GM23248 (cell line): ENCODE measurements at regions not wholly inside any gene's neighbourhood (a gene's known extent, or its start where the extent isn't known, plus 50 kb on each side); places are given as distances from the start of the nearest gene placed in this dataset.

Experiments used
- DNase-seq: peaks from one replicate; pipeline ENCODE4 v3.0.0-alpha.2; 2015
- H2AFZ ChIP-seq: fragments of 200-600 bp; sonication (generic); 2 replicates; pipeline ENCODE4 v1.6.1; 2016; ENCODE audit warnings: antibody characterized with exemption
- H3F3A ChIP-seq: fragments of 200-600 bp; sonication (generic); 2 replicates; pipeline ENCODE4 v1.6.1; 2016; ENCODE audit warnings: mild to moderate bottlenecking, antibody characterized with exemption, mixed run types; ENCODE audit not compliant: insufficient read depth
- H3K27ac ChIP-seq: fragments of 200-600 bp; sonication (generic); 2 replicates; pipeline ENCODE4 v1.5.1; 2016; ENCODE audit warnings: mild to moderate bottlenecking
- H3K27me3 ChIP-seq: fragments of 200-600 bp; sonication (generic); replicated peaks from 2 replicates; pipeline ENCODE4 v1.6.1; 2016; ENCODE audit warnings: mild to moderate bottlenecking; ENCODE audit not compliant: insufficient read depth
- H3K36me3 ChIP-seq: fragments of 200-600 bp; sonication (generic); 2 replicates; pipeline ENCODE4 v1.6.1; 2016; ENCODE audit warnings: low read depth, mild to moderate bottlenecking
- H3K4me1 ChIP-seq: fragments of 200-600 bp; sonication (generic); 2 replicates; pipeline ENCODE4 v1.6.1; 2016; ENCODE audit warnings: mild to moderate bottlenecking; ENCODE audit not compliant: insufficient read depth
- H3K4me2 ChIP-seq: fragments of 200-600 bp; sonication (generic); one replicate; pipeline ENCODE4 v1.6.1; 2016; ENCODE audit warnings: mild to moderate bottlenecking; ENCODE audit not compliant: unreplicated experiment
- H3K4me3 ChIP-seq: fragments of 200-600 bp; sonication (generic); 2 replicates; pipeline ENCODE4 v1.5.1; 2016; ENCODE audit warnings: mild to moderate bottlenecking
- H3K79me2 ChIP-seq: fragments of 200-600 bp; sonication (generic); 2 replicates; pipeline ENCODE4 v1.6.1; 2016; ENCODE audit warnings: mild to moderate bottlenecking; ENCODE audit not compliant: insufficient read depth
- H3K9ac ChIP-seq: fragments of 200-600 bp; sonication (generic); 2 replicates; pipeline ENCODE4 v1.6.1; 2016; ENCODE audit warnings: mild to moderate bottlenecking
- H3K9me2 ChIP-seq: fragments of 200-600 bp; sonication (generic); 2 replicates; pipeline ENCODE4 v1.6.1; 2016; ENCODE audit warnings: mixed run types, mild to moderate bottlenecking, moderate library complexity; ENCODE audit not compliant: insufficient read depth
- H3K9me3 ChIP-seq: fragments of 200-600 bp; sonication (generic); one replicate; pipeline ENCODE4 v1.6.1; 2017; ENCODE audit warnings: low read depth
- H4K20me1 ChIP-seq: fragments of 200-600 bp; sonication (generic); 2 replicates; pipeline ENCODE4 v1.6.0; 2016; ENCODE audit not compliant: insufficient read depth
- EZH2 ChIP-seq: fragments of 200-600 bp; sonication (generic); IDR thresholded peaks from 2 replicates; pipeline ENCODE4 v1.6.1; 2018; ENCODE audit warnings: antibody characterized with exemption, mild to moderate bottlenecking; ENCODE audit not compliant: insufficient read depth, poor library complexity, severe bottlenecking
- EZH2phosphoT487 ChIP-seq: fragments of 200-600 bp; sonication (generic); IDR thresholded peaks from 2 replicates; pipeline ENCODE4 v1.6.1; 2018; ENCODE audit warnings: antibody characterized with exemption, moderate library complexity, mild to moderate bottlenecking, low read depth; ENCODE audit not compliant: insufficient read depth
- WGBS, 2 experiments: methylation state at CpG; one replicate each; pipeline ENCODE4 v1.1.6; 2015 to 2017; ENCODE audit warnings: low lambda C conversion rate in 2 of 2, low coverage in 1 of 2; ENCODE audit errors: missing lambda C conversion rate in 2 of 2; 5-methylcytosine and 5-hydroxymethylcytosine counted together
- in situ Hi-C: fragments of 300-500 bp; cut with MboI; formaldehyde crosslinking; loops from 2 replicates; pipeline ENCODE4 v1.15.0; 2020

GRCh38 chr12:82124711-82125380 lies 233.3 kb downstream of the CCDC59 start:
- WGBS, 2 experiments = 0 to 2% methylated on average over 2 of the region's 2 CpGs
- Histone ChIP-seq H3K9ac (no peak overlapping the region), H3K4me1 (no peaks in the 10 kb centered on the region), H3F3A (no peaks in the 10 kb centered on the region), H3K4me2 (no peak overlapping the region), H3K4me3 (no peak overlapping the region), H3K9me2 (no peaks in the 10 kb centered on the region), H3K79me2 (no peaks in the 10 kb centered on the region), H3K9me3 (no peaks in the 10 kb centered on the region), H3K27me3 (no peaks in the 10 kb centered on the region), H4K20me1 (no peaks in the 10 kb centered on the region), H3K36me3 (no peaks in the 10 kb centered on the region), H2AFZ (no peak overlapping the region), H3K27ac (no peak overlapping the region)
- TF ChIP-seq EZH2phosphoT487 (no peak), EZH2 (no peak)
- DNase-seq = peak; percentile 42
- in situ Hi-C loops = no loop called here

- no peak for TF ChIP-seq EZH2
- no peak for TF ChIP-seq EZH2phosphoT487
- Histone ChIP-seq H3K27ac (no peak overlapping the region), H2AFZ (no peak overlapping the region), H3K9me2 (no peaks in the 10 kb centered on the region), H3K9me3 (no peaks in the 10 kb centered on the region), H4K20me1 (no peaks in the 10 kb centered on the region), H3K36me3 (no peaks in the 10 kb centered on the region), H3K4me2 (no peak overlapping the region), H3F3A (no peaks in the 10 kb centered on the region), H3K9ac (no peak overlapping the region), H3K79me2 (no peaks in the 10 kb centered on the region), H3K4me3 (no peak overlapping the region), H3K27me3 (no peaks in the 10 kb centered on the region), H3K4me1 (no peaks in the 10 kb centered on the region)
- no peak for DNase-seq
- in situ Hi-C loops = no loop called here
These were observed 236.6 kb downstream of the CCDC59 start for GRCh38 chr12:82121545-82121944.

- Histone ChIP-seq H3K4me2 (no peak overlapping the region), H3K27ac (no peak overlapping the region), H3F3A (no peaks in the 10 kb centered on the region), H4K20me1 (no peaks in the 10 kb centered on the region), H3K4me1 (no peaks in the 10 kb centered on the region), H3K36me3 (no peaks in the 10 kb centered on the region), H3K4me3 (no peak overlapping the region), H3K9ac (no peak overlapping the region), H3K27me3 (no peaks in the 10 kb centered on the region), H3K9me2 (no peaks in the 10 kb centered on the region), H2AFZ (no peak overlapping the region), H3K9me3 (no peaks in the 10 kb centered on the region), H3K79me2 (no peaks in the 10 kb centered on the region)
- TF ChIP-seq EZH2phosphoT487 (no peak), EZH2 (no peak)
- in situ Hi-C loops = no loop called here
- DNase-seq = no peak
- 71 to 90% methylated on average over 3 of the region's 4 CpGs for WGBS, 2 experiments
These were observed 237.3 kb downstream of the CCDC59 start for GRCh38 chr12:82120901-82121300.

GRCh38 chr12:82109243-82109642 lies 248.9 kb downstream of the CCDC59 start:
- DNase-seq = no peak
- Histone ChIP-seq H3K4me3 (no peak overlapping the region), H3K27ac (no peak overlapping the region), H4K20me1 (no peaks in the 10 kb centered on the region), H3F3A (no peaks in the 10 kb centered on the region), H3K4me1 (no peaks in the 10 kb centered on the region), H3K36me3 (no peaks in the 10 kb centered on the region), H3K9me2 (no peaks in the 10 kb centered on the region), H3K4me2 (no peak overlapping the region), H2AFZ (no peak overlapping the region), H3K27me3 (no peaks in the 10 kb centered on the region), H3K9me3 (no peaks in the 10 kb centered on the region), H3K9ac (no peak overlapping the region), H3K79me2 (no peaks in the 10 kb centered on the region)
- in situ Hi-C loops = no loop called here
- WGBS, 2 experiments = 0 to 7% methylated on average over 1 of the region's 1 CpG
- TF ChIP-seq EZH2 = no peak
- TF ChIP-seq EZH2phosphoT487 = no peak

DNA sequence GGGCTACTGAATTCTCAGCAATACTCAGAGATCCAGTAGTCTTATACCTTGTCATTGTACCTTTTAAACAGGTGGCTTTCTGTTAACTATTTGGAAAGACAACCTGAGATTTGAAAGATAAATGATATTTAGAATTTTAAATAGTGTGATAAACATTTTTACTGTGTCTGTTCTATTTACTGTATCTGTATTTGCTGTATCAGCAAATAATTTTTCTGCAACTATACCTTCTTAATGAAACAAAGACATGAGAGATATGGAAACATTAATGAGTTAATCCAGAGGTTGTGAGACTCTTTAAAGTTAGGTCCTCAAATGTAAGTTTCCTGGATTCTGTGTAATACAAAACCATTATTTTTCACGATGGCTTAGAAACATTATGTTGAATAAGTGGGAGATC lies 249.6 kb downstream of the CCDC59 start:
- no peak overlapping the region for H3K27ac ChIP-seq
- no peaks in the 10 kb centered on the region for H3K36me3 ChIP-seq
- TF ChIP-seq EZH2 = no peak
- 25 to 29% methylated on average over 1 of the region's 1 CpG for WGBS, 2 experiments
- no peaks in the 10 kb centered on the region for H3K9me3 ChIP-seq
- DNase-seq = no peak
- no peaks in the 10 kb centered on the region for H3K4me1 ChIP-seq
- in situ Hi-C loops = no loop called here
- H3K27me3 ChIP-seq = no peaks in the 10 kb centered on the region
- H3F3A ChIP-seq = no peaks in the 10 kb centered on the region
- H3K9me2 ChIP-seq = no peaks in the 10 kb centered on the region
- H3K4me2 ChIP-seq = no peak overlapping the region
- H3K9ac ChIP-seq = no peak overlapping the region
- no peak overlapping the region for H3K4me3 ChIP-seq
- H4K20me1 ChIP-seq = no peaks in the 10 kb centered on the region
- H3K79me2 ChIP-seq = no peaks in the 10 kb centered on the region
- H2AFZ ChIP-seq = no peak overlapping the region
